Stimulated activated CD8-positive, alpha-beta memory T cell treated with anti-CD3 and anti-CD28 coated beads, Interleukin-7, amount 100 ng/mL, for 1 hour (primary cell): ENCODE measurements at regions not wholly inside any gene's neighbourhood (a gene's known extent, or its start where the extent isn't known, plus 50 kb on each side); places are given as distances from the start of the nearest gene placed in this dataset.
"Not testable (repeated sequence)": the region's sequence is repeated elsewhere in the genome, so short reads cannot be mapped to it uniquely, and the experiment has no call there.

Experiments
- DNase-seq, 2 donors: peaks; one replicate each; pipeline ENCODE4 v3.0.0-alpha.2; 2020; ENCODE audit warnings: low read depth in 2 of 2

DNA sequence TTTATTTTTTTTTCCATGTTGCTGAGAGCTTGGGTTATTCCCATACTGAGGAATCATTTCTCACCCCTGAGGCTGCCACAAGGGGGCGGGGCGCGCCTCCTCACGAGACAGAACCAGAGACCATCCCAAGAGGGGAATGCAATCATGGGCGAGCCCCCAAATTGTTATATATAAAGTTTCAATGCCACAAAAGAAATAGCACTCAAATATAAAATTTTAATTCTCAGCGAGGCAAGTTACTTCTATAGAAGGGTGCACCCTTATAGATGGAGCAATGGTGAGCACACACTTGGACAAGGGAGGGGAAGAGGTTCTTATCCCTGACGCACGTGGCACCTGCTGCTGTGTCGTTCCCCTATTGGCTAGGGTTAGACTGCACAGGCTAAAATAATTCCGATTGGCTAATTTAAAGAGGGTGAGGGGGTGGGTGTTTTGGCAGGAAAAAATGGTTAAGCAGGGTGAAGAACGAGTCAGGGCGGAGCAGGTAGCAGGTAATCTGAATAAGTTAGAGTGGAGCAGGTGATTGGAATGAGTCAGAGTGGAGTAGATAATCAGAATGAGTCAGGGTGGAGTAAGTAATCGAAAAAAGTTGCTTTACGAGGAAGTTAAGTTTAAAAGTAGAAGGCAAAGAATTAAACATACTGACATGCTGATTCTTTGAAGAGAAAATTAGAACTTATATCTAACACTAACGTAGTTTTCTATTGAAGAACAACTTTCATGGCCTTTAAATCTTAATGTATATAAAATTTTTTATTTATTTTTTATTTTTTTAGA, 177.5 kb downstream of the MTCL1 start:
- no peak for DNase-seq

DNA sequence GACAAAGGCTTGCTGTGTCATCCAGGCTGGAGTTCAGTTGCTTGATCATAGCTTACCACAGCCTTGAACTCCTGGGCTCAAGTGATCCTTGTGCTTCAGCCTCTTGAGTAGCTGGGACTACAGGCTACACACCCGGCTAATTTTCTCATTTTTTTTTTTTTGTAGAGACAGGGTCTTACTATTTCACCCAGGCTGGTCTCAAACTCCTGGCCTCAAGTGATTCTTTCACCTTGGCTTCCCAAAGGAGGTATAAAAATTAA, 178.0 kb downstream of the MTCL1 start:
- DNase-seq = no peak

DNA sequence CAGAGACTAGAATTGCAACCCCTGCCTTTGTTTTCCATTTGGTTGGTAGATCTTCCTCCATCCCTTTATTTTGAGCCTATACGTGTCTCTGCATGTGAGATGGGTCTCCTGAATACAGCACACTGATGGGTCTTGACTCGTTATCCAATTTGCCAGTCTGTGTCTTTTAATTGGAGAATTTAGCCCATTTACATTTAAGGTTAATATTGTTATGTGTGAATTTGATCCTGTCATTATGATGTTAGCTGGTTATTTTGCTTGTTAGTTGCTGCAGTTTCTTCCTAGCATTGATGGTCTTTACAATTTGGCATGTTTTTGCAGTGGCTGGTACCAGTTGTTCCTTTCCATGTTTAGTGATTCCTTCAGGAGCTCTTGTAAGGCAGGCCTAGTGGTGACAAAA, 182.5 kb downstream of the MTCL1 start:
- DNase-seq = not testable (repeated sequence)

DNA sequence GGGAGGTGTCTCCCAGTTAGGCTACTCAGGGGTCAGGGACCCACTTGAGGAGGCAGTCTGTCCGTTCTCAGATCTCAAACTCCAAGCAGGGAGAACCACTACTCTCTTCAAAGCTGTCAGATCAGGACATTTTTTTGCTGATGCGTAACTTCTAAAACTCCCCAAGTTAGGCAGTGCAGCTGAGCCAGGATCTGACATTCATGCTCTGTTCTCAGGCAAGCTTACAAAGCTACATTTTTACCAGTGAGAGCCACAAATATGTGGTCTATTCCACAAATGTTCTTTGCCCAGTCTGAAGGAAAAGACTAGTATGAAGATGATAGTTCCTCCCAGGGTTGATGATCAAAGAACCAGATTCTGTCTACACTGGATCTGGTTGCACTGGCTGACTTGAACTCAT, 184.1 kb downstream of the MTCL1 start:
- DNase-seq = no peak

DNA sequence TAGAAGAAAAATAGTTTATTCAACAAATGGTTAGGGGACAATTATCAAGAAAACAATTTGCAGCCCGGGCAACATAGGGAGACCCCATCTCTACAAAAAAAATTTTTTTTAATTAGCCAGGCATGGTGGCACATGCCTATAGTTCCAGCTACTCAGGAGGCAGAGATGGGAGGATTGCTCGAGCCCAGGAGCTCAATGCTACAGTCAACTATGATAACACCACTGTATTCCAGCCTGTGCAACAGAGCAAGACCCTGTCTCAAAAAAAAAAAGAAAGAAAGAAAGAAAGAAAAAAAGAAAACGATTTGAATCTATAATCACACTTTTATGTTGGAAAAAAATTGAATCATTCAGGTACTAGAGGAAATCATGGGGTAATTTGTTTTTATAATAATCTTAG, 185.1 kb downstream of the MTCL1 start:
- not testable (repeated sequence) for DNase-seq

DNA sequence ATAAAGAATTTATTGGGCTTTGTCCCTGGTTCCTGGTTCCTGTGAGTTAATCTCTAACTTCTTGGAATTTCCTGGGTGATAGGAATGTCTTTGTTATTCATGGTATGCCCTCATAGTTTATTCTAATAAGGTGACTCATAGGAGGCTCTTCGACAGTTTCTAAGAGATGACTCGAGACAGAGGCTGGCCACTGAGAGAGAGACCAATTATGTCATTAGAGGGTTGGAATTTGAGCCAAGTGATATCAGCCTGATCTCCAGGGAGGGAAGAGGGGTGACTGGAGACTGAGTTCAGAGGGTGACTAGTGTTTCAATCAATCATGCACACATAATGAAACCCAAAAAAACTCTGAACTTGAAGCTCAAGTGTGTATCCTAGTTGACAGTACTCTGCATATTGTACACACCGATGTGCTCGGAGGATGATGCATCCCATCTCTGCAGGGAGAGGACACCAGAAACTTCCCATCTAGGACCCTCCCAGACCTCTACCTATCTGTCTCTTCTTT, 185.7 kb downstream of the MTCL1 start:
- no peak for DNase-seq

DNA sequence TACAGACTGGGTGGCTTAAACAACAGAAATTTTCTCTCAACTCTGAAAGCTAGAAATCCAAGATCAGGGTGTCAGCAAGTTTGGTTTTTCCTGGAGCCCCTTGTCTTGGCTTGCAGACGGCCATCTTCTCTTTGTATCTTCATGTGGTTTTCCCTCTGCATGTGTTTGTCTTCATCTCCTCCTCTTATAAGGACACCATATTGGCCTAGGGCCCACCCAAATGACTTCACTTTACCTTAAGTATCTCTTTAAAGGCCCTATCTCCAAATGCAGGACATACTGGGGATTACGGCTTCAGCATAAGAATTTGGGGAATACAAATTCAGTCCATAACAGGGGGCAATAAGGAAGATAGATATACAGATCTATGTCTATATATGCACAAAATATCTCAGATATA, 187.9 kb downstream of the MTCL1 start:
- no peak for DNase-seq

DNA sequence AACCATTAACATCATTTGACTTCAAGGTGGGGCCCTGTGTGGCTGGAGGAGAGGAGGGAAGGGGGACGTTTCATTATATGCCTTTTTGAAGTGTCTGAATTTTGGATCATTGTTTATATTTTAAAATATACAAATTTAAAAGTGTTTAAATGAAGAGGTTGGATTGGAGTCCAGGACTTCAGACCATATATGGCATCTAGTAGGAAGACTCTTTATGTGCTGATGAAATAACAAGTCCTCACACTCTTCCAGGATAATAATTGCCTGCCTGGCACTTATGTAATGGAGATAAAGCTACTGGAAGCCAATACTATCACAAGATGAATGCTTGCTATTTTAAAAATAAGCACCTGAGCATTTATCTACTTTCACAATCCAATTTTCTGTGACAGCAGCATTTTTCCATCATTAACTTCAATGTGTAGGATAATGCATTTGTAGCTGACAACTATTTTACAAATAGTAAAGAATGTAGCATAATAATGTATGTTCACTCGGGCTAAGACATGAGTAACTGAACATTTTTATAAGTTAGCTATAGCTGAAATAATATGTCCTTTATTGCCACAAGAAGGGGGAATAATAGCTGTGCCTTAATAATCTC, 188.4 kb downstream of the MTCL1 start:
- DNase-seq = no peak

DNA sequence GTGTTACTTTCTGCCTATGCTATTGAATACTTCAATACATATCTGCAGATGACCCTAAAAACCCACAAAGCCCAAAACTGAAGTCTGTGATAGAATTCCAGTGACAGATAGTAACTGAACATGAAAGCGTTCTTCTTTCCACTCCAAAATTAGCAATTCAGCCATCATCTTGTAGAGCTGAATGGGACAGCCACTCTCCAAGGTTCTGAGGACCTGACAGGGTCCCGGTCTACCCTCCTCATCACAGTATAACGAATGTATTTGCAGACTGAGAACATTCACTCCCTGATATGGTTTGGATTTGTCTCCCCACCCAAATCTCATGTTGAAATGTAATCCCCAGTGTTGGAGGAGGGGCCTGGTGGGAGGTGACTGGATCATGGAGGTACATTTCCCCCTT, 189.5 kb downstream of the MTCL1 start:
- no peak for DNase-seq

DNA sequence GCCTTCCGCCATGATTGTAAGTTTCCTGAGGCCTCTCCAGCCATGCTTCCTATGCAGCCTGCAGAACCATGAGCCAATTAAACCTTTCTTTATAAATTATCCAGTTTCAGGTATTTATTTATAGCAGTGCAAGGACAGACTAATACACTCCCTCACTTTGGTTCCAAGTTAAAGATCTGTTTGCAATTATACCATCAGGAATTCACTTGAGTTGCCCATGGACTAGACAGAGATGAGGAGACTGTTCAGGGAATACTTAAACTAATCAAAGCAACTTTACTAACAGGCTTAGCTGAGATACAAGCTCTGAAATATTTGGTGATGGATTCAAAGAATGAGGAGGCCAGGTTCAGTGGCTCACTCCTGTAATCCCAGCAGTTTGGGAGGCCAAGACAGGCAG, 190.0 kb downstream of the MTCL1 start:
- DNase-seq = no peak

DNA sequence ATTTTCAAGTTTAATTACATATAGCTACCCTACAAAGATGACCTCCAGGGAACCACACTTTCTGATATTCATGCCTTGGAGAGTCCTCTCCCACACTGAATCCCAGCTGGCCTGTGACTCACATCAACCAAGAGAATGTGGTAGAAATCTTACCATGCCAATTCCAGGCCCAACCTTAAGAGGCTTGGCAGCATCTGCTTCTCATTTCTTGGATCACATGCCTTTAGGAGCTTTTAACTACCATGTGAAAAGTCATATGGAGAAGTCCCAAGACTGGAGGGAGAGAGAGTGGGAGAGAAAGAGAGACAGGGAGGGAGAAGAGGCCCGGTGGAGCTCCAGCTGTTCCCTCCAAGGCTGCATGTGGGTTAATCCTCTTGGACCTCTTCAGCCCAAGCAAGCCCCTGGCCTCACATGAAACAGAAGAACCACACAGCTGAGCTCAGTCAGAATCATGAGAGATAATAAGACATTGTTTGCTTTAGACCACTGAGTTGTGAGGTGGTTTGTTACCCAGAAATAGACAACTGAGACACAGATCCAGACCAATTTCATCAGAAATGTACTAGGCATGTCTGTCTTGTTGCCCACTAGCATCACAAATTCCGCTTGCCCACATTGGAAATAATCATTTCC, 190.7 kb downstream of the MTCL1 start:
- no peak for DNase-seq

DNA sequence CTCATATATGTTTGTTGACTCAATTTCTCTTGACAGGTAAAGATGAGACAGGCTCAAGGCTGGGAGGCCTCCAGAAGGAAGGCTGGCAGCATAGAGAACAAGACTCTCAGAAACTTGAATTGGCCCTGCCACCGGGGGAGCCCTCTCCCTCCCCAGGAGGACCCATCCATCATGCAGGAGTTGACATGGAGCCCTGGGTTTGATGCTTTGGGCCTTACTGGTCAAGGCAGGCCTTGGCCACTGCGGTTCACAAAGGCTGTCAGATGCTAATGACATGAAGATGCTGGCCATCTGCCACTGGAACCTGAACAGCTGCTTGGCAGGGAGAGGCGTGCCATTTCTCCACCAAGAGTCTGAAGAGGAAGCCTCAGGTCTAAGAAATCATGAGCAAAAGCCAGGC, 193.6 kb downstream of the MTCL1 start:
- DNase-seq = no peak

DNA sequence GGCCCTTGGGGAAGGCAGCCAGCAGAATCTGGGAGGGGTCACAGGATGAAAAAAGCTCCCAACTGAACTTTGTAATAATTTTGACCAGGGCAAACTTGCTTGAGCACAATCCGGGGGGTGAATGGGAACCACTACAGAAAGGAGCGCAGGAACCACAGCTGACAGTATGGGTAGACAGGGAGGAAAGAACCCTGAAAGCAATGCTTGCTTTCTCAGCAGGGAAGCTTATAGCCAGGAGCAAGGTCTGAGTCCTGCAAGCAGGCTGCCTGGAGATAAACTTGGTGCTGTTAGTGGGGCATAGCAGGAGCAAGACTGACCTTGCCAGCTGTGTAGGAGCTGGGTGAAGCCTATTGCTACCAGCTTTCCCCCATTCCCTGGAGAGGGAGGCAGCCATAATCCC, 195.2 kb downstream of the MTCL1 start:
- DNase-seq = no peak

DNA sequence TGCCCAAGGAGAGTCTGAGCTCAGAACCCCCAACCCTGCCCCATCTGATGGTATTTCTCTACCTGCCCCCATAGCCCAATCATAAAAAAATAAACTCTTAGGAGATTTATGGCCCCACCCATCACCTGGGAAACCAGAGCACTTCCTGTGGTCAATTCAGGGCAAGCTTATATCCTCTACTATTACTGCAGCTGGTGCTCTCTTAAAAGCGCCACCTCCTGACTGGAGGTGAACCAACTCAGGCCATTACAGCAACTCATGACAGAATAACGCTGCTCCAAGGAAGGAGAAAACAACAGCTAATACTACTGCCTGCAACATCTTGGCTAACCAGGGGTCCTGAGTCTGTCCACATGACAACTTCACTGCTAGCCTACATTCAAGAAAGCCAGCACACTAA, 195.7 kb downstream of the MTCL1 start:
- no peak for DNase-seq

DNA sequence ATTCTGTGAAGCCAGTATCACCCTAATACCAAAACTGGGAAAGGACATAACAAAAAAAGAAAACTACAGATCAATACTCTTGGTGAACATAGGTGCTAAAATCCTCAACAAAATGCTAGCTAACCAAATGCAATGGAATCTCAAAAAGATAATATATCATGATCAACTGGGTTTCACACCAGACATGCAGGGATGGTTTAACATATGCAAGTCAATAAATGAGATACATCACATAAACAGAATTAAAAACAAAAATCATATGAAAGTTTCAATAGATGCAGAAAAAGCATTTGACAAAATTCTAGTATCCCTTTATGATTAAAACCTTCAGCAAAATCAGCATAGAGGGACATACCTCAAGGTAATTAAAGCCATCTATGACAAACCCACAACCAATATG, 198.2 kb upstream of the NDUFV2 start:
- DNase-seq = no peak

DNA sequence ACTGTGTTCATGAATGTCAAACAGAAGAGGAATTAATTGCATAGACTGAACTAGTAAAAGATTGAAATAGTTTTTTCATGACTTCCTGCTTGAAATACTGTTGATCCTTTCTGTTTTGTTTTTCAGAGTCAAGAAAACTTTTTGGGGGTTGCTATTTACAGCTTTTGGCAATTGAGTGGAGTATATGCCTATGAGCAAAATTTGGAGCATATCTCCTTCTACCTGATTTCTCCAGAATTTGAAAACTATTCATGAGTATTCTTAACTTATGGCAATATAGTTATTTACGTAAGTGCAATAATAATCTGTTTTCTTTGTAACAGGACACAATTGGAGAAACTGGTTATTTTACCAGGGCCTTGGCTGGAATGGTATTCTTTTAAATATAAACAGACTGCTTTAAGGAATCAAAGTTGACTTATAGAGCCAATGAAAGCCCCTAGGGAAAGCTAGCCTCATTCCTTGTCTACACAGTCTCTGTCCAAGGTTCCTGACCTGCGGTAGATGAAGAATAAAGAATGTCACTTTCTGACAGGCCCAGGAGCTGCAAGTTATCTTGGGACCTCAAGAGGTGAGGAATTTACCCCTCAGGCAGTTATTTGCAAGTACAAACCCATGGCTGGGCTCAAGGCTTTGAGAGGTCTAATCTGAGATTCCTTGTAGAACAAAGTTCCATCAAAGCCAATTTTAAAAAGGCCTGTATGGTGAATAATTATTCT, 193.5 kb upstream of the NDUFV2 start:
- DNase-seq = no peak

DNA sequence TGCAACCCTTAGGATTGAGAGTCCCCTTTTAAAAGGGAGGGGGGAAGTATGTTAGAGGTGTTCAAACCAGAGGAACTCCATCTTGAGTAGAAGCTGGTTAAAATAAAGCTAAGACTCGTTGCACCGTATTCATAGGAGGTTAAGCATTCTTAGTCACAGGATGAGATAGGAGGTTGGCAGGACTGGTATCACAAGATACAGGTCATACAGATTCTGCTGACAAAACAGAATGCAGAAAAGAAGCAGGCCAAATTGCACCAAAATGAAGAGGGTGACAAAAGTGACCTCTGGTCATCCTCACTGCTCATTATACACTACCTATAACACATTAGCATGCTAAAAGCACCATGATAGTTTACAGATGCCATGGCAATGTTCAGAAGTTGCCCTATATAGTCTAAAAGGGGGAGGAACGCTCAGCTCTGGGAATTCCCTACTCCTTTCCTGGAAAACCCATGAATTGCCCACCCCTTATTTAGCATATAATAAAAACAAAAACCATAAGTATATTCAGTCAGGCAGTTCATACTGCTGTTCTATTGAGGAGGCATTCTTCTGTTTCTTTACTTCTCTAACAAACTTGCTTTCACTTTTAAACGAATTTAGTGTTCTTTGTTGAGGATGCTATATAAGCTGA, 192.2 kb upstream of the NDUFV2 start:
- no peak for DNase-seq

DNA sequence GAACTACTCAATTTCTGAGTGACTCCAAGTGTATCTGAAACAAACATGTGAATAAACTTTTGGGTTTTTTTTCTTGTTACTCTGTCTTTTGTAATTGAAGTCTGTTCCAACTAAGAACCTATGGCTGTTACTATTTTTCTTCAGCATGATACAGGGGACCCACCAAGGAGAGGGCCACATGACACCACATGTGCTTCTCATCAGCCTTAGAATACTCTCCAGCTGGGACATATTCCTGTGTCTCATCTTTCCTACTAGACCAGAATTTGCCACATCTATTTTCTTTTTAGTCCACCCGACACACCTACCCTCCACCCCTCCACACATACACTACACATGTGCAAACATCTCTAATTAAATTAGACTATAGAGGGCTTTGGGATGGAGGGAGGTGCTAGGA, 191.7 kb upstream of the NDUFV2 start:
- no peak for DNase-seq

DNA sequence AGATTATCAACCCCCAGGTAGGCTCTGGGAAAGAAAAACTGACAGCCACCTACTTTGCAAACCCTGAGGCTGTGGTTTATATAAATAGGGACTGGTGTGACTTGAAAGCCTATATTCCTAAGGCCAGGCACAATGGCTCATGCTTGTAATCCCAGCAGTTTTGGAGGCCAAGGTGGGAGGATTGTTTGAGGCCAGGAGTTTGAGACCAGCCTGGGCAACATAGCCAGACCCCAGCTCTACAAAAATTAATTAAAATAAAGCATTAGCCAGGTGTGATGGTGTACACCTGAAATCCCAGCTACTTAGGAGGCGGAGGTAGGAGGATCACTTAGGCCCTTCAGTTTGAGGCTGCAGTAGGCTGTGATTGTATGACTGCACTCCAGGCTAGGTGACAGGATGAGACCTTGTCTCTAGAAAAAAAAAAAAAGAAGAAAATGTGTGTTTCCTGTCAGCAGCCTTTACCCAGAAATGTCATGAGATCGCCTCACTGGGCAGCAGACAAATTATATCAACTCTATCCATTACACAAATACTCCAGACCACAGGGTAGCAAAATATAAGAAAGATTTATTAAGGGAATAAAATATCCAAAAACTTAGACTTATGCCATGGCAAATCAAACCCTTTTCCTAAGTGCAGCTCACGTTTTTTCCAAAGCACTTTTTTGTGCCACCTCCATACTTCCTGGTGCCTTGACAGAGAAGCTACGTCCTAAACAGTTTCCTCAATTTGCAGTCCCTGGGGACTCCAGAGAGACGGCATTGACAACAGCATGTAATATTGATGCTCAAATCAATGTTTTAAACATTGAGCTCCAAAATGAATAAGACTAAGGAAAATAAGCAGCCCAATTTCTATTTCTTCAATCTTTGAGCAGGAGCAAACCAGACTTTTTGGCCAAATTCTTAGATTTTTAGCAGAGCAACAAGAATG, 190.8 kb upstream of the NDUFV2 start:
- DNase-seq = no peak

DNA sequence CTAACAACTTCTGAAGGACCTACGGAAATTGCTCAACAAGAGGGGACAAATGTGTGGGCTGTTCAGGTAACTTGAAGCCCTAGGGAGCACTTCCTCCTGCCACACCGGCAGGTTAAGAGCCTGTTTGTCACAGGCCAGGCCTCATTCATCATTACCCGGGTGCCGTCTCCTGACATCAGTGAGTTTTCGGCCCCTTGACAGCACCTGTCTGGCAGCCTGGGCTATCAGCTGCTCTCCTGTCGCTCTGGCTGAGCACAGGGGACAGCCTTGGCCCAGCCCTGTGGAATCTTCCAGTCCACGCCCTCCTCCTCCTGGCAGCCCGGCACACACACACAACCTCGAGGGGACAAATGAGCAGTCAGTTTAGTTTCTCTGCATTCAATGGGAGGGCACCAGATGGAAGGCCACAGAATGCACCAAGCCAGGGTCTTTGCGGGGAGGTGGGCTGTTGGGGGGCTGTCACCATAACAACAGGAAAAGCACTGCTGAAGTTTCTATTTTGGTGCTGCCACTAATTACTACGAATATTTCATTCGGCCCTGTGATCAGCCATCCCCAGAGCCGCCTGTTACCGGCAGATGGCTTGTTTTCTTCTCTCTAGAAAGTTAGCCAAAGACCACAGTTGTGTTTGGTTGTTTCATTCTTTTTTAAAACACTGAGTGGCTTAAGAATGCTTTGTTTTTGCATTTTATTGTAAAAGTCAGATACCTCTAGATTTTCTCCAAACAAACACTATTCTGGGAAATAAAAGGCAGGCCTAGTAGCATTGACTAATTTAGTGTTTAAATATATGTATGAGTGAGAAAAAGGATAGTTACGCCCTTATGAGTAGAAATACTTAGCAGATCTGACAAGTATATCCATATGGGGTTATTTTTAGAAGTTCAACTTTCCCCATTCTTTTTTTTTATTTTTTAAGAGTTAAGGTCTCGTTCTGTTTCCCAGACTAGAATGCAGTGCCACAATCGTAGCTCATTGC, 189.9 kb upstream of the NDUFV2 start:
- DNase-seq = no peak
